Progenitor cell of endocrine pancreas (in vitro differentiated cells): ENCODE measurements at regions not wholly inside any gene's neighbourhood (a gene's known extent, or its start where the extent isn't known, plus 50 kb on each side); places are given as distances from the start of the nearest gene placed in this dataset.

Experiments used
- DNase-seq: peaks from one replicate; pipeline ENCODE4 v3.0.0; 2021; ENCODE audit warnings: low spot score; ENCODE audit not compliant: unreplicated experiment
- H3K27ac Mint-ChIP-seq: 2 replicates; pipeline ENCODE4 v1.8.0; 2021; ENCODE audit warnings: mild to moderate bottlenecking, moderate library complexity, mixed read lengths
- H3K27me3 Mint-ChIP-seq: 2 replicates; pipeline ENCODE4 v1.8.0; 2021; ENCODE audit warnings: mixed read lengths
- H3K36me3 Mint-ChIP-seq: 2 replicates; pipeline ENCODE4 v1.8.0; 2022; ENCODE audit warnings: mixed read lengths; ENCODE audit not compliant: insufficient read depth
- H3K4me1 Mint-ChIP-seq: 2 replicates; pipeline ENCODE4 v1.8.0; 2021; ENCODE audit warnings: low read depth, mixed read lengths
- H3K4me3 Mint-ChIP-seq: 2 replicates; pipeline ENCODE4 v1.8.0; 2021; ENCODE audit warnings: low read depth, mild to moderate bottlenecking, moderate library complexity, mixed read lengths
- H3K9me3 Mint-ChIP-seq: 2 replicates; pipeline ENCODE4 v1.8.0; 2021; ENCODE audit warnings: low read depth, mixed read lengths
- CTCF ChIP-seq: fragments of 200-600 bp; sonication (generic); IDR thresholded peaks from one replicate; pipeline ENCODE4 v1.5.0; 2021; ENCODE audit warnings: antibody characterized with exemption, mild to moderate bottlenecking; ENCODE audit not compliant: unreplicated experiment

DNA sequence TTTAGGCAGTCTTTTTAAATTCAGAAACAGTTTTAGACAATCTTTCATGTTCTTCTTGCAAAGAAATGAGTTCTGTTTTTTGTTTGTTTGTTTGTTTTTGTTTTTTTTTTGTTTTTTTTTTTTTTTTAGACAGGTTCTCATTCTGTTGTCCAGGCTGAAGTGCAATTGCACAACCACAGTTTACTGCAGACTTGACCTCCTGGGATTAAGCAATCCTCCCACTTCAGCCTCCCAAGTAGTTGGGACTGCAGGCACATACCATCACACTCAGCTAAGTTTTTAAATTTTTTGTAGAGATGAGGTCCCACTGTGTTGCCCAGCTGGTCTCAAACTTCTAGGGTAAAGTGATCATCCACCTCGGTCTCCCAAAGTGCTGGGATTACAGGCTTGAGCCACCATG lies 96.2 kb downstream of the OTOR start:
- no peak for TF ChIP-seq CTCF
- Mint-ChIP-seq H3K36me3 (no peaks in the 10 kb centered on the region), H3K27ac (no peak overlapping the region), H3K9me3 (no peaks in the 10 kb centered on the region), H3K4me3 (no peak overlapping the region), H3K27me3 (peaks cover 31% of the 10 kb centered on the region), H3K4me1 (no peaks in the 10 kb centered on the region)
- no peak for DNase-seq

- no peaks in the 10 kb centered on the region for H3K9me3 Mint-ChIP-seq
- TF ChIP-seq CTCF = no peak
- H3K4me1 Mint-ChIP-seq = no peaks in the 10 kb centered on the region
- no peaks in the 10 kb centered on the region for H3K36me3 Mint-ChIP-seq
- DNase-seq = no peak
- no peak overlapping the region for H3K27ac Mint-ChIP-seq
- no peak overlapping the region for H3K4me3 Mint-ChIP-seq
- peaks cover 29% of the 10 kb centered on the region for H3K27me3 Mint-ChIP-seq
Measured at GRCh38 chr20:16846006-16846405, 97.8 kb downstream of the OTOR start.

- Mint-ChIP-seq H3K27me3 (peaks cover 19% of the 10 kb centered on the region), H3K4me1 (no peaks in the 10 kb centered on the region), H3K4me3 (no peak overlapping the region), H3K9me3 (peaks cover 12% of the 10 kb centered on the region), H3K27ac (no peak overlapping the region), H3K36me3 (no peaks in the 10 kb centered on the region)
- no peak for TF ChIP-seq CTCF
- DNase-seq = no peak
Measured at GRCh38 chr20:16848061-16848460, 99.9 kb downstream of the OTOR start.

DNA sequence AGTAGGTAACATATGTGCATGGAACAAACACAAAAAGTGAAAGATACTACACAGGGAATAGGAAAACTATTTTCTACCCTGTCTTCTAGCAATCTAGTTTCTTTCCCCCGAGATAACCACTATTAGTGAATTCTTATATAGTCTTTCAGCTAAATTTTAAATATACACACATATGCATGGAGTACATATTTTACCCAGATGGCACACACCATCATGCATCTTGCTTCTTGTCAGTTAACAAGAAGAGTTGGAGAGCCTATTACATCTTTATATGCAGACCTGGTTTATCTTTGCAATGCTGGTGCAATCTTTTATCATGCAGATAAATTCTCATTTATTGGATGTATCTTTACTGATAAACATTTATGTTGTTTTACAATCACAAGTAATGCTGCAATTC lies 100.4 kb downstream of the OTOR start:
- H3K9me3 Mint-ChIP-seq = peaks cover 16% of the 10 kb centered on the region
- H3K4me1 Mint-ChIP-seq = no peaks in the 10 kb centered on the region
- no peaks in the 10 kb centered on the region for H3K36me3 Mint-ChIP-seq
- peaks cover 16% of the 10 kb centered on the region for H3K27me3 Mint-ChIP-seq
- H3K4me3 Mint-ChIP-seq = no peak overlapping the region
- no peak overlapping the region for H3K27ac Mint-ChIP-seq
- TF ChIP-seq CTCF = no peak
- DNase-seq = no peak

DNA sequence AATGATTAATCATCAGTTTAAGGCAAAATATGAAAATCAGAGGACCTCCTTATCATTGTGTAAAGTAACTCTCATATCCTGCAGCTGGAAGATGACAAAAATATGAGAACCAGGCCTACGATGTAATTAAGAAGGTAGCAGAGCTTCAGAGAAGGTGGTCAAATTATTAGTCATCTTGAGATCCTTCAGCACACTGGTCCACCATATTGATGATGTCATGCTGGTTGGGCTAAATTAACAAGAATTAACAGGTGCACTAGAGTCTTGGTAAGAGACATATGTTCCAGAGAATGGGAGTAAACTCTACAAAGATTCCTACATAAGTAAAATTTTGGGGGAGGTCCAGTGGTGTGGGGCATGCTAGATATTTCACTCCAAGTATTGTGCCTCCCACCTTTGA lies 112.8 kb downstream of the OTOR start:
- Mint-ChIP-seq H3K27ac (no peak overlapping the region), H3K4me1 (no peaks in the 10 kb centered on the region), H3K4me3 (no peak overlapping the region), H3K9me3 (peaks cover 5% of the 10 kb centered on the region), H3K27me3 (peaks cover 3% of the 10 kb centered on the region), H3K36me3 (no peaks in the 10 kb centered on the region)
- no peak for TF ChIP-seq CTCF
- DNase-seq = no peak
